Activated T-cell treated with anti-CD3 and anti-CD28 coated beads, Interleukin-2, amount 50 U/mL, for 1 hour (primary cell): ENCODE measurements at regions not wholly inside any gene's neighbourhood (a gene's known extent, or its start where the extent isn't known, plus 50 kb on each side); places are given as distances from the start of the nearest gene placed in this dataset.
"Not testable (repeated sequence)": the region's sequence is repeated elsewhere in the genome, so short reads cannot be mapped to it uniquely, and the experiment has no call there.

ENCODE experiments used
- DNase-seq: peaks from one replicate; pipeline ENCODE4 v3.0.0-alpha.2; 2020

DNA sequence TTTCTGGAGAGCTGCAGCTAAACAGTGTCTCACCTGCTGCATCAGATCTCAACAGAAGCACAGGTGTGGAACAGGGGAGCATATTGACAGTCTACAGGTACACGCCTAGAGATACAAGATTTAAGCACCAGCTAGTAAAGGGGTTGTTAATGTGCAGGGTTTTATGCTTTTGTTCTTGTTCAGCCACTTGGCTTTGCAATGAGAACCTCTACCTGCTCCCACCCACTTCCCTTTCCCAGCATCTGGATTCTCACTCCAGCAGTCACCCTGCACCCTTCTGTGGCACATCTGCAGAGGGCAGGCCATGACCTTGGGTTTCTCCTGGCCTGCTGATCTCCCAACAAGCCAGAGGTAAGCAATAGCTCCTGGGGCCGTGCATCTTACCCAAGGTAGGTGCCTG is 446.6 kb downstream of the BUD13 start:
- DNase-seq: no peak

DNA sequence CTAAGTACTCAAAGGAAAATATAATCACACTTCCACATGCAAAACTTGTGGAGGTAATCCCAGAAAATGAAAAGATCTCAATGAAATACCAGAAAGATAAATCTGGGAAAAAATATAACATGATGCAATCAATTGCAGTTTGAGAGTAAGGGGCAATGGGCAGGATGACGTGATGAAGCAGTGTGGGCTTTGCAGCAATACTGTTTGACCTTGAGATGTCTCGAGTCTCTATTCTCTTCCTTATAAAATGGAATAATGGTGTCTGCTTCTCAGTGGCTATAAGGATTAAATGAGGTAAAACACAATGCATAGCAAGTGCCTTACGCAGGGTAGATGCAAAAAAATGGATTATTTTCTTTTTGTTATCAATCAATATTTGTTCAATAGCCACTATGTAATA is 447.5 kb downstream of the BUD13 start:
- DNase-seq: no peak

DNA sequence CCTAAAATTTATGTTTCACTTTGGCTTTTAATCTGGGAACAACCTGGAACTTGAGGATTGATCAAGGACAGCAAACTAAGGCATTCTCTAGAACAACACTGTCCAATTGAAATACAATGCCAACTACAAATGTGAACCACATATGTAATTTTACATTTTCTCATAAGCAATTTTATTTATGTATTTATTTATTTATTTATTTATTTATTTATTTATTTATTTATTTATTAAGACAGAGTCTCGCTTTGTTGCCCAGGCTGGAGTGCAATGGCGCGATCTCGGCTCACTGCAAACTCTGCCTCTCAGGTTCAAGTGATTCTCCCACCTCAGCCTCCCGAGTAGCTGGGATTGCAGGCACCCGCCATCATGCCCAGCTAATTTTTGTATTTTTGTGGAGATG is 448.7 kb downstream of the BUD13 start:
- not testable (repeated sequence) for DNase-seq

DNA sequence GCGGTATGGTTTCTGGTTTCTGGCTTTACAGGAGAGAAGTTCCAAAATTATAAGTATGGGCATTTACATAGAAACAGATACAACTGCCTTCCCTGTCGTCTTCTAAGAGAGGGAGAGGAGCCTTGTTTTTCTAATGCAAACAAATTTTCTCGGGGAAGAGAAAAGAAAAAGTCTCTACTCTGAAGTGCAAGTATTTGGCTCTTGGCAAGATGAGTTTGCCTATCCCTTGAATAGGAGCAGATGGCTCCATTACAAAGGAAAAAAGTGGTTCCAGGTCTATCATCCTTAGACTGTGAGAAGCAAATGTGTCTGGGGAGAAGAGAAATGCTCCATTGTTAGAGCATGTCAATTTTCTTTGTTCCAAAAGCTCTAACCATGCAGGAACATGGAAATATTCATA is 455.6 kb downstream of the BUD13 start:
- no peak for DNase-seq

DNA sequence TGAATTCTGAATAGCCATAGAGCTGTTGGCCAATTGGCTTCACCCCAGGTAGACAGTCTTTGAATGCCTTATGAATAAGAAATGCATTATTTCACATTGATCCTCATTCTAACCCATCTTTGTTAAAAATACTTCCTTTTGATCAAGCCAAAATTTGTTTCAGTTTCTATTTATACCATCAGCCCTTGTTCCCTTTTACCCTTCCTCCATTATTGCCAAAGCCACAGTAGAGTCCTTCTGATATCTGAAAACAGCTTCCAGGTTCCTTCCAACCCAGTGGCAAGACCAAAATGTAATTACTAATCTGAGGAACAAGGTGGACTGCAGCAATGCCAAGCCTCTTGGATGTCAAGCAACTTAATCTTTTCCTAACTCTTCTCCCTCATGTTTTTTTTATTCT is 458.8 kb downstream of the BUD13 start:
- DNase-seq: no peak

DNA sequence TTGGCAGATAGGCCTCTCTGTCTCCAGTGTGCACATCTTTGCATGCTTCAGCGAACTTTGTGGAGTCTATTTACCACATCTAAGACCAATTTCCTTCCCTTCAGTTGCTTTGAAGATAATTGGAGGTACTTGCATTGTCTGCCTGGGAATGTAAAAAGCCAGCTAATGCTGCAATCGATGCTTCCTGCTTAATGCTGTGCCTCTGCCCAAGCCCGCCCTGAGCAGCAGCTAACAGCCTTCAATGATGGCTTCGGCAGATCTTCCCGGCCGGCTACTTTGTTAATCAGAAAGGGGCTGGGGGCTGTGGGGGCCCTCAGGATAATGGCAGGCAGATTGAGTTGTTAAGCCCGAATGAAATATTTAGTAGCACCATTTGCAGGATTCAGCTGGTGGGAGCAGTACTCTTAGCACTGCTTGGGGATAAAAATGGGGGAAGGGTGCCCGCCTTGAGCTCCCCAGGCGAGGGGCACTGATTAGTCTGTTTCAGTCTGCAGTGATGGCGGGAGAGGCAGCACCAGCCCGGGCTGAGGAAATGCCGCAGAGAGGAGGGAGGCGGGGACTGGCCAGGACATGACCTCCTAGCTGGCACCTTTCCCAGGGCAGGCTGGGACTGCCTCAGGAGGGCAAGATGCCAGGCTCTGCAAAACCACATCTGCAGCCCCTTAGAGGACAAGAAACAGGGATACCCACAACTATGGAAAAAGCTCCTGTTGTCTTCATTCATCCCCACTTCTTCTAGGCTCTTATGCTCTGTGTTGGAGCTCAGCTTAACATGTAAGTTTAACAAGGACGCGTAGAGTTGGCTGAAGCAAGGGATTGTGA is 460.0 kb downstream of the BUD13 start:
- DNase-seq: no peak

DNA sequence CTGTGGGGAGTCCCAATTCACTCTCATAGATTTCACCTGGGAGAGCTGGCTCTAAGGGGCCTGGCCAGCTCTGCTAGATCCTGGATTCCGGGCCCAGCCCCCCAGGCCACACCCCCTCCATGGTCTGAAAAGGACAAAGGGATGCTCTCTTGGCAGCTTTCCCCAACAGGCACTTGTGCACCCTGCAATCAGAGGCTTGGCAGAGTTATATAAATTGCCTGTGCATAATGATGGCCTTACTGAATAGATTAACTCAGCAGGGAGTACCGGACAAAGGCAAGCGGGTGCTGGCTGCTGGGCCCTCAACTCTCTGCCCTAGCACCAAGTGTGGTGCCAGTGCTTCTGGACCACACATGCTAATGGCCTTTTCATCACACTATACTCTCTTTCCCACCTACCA is 461.6 kb downstream of the BUD13 start:
- no peak for DNase-seq

DNA sequence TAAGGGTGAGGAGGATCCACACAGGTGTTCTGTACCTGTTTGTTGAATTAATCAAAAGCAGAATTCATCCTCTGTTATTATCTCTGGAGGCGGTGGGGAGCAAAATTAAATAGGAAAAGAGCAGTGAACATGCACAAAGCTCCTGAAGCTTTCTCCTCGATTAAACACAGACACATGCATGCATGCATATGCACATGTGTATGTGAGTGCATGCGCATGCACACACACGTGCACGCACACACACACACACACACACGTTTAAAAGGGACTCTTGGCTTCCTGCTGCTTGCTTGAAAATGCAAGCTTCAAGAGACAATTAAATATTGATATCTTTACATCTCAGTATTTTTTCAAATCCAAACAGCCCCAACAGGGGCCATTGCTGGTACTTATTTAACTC is 462.1 kb downstream of the BUD13 start:
- no peak for DNase-seq

DNA sequence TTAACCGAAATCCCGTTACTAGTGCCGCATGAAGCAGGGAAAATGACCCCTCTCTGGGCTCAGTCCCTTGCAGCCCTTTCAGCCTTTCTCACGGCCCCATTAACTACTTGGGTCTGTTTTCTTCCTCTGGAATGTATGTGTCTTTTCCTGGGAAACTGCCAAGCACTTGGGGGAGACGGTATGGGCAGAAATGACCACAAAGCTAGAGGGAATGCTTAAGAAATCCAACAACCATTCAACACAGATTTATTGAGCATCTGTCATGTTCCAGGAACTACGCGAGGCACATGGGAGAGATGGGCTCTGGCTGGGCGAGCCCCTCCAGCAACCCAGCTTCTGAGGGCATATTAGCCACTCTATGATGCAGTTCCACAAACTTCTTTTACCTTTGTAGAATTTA is 462.6 kb downstream of the BUD13 start:
- DNase-seq: no peak

DNA sequence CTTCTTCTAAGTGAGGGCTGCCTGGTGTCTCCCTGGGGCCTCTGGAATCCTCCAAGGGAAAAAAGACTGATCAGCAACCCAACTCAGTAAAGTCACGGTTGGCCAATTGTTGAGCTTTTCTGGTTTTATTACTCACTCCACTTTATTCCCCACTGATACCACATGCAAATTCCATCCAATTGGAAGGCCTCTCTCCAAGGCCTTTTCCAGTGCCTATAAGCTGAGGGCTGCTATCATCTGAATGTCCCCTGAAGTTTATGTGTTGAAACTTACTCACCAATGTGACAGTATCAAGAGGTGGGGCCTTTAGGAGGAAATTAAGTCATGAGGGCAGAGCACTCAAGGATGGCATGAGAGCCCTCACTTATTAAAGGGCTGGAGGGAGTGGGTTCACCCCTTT is 463.3 kb downstream of the BUD13 start:
- DNase-seq: no peak

DNA sequence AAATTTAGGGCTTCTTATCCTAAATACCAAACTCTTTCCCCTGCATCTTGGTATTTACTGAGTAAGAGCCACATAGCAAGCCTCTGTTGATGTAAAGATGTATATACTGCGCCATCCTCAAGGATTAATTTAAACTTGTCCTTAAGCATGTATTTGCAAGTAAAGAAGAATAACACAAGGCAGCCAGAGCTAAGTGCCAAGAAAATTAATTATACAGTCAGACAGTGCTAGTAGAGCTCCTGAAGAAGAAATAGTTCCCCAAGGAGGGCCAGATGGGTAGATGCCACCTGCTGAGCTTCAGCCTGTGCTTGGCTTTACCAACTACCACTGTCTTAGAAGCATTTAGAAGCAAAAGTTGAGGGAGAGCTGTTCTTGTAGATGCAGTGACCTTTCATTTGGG is 470.0 kb downstream of the BUD13 start:
- no peak for DNase-seq

DNA sequence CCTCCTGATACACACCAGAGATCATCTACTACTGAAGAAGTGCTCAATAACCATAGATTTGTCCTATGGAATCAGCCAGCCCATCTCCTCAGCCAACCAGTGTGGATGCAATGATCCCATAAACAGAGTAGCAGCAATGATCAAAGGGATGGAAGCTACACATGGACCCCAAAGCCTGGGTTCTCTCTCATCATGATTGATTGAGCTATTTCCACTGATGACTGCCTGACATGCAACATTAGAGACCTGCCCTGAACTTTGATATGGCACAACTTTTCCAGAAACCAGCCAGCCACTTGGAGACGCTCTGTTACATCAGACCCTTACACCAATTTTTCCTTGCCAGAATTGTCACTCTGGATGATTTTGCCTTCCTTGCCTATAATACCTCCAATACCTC is 471.6 kb downstream of the BUD13 start:
- DNase-seq: no peak

DNA sequence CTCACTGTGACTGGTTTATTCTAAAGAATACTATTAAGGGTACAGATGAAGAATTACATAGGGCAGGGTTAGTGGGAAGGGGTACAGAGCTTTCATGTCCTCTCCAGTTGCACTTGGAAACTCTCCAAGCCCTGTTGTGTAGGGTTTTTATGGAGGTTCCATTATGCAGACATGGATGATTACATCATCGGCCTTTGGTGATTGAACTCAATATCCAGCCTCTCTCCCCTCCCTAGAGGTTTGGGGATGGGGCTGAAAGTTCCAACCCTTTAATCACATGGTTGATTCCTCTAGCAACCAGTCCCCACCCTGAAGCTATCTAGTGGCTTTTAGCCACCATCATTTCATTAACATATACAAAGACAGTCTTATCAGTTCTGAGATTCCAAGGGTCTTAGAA is 472.6 kb downstream of the BUD13 start:
- no peak for DNase-seq

DNA sequence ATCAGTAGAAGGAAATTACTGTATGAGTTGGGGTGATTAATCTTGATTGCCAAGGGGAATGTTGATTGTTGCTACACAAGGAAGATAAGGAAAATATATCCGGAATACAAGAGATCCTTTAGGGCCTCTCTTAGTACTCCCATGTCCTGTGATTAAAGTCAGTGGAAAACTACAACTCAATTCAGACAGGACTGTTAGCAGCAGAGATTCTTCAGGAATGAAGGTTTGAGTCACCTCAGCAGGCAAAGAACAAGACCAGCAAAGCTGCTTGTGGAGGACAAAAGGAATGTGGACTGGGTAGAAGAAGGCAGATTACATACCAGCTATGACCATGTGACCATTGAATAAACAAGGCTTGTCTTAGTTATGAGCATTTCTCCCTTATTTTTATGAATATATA is 478.2 kb downstream of the BUD13 start:
- no peak for DNase-seq

DNA sequence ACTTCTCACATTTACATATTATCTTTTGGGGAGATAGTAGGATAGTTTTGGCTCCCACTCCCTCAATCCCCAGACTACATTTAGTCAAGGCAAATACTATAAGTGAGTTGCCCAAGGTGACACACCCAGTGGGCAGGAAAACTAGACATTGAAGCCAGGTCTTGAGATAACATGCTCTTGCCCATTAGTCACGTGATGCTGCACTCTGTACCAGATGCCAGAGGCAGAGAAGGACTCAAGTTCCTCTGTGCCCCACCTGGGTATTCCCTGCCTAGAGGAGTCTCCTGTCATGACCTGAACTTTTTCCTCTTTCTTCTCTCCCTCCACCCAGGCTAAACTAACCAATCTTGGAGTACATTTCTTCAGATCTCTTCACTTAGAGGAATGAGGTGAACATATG is 484.9 kb downstream of the BUD13 start:
- DNase-seq: no peak

DNA sequence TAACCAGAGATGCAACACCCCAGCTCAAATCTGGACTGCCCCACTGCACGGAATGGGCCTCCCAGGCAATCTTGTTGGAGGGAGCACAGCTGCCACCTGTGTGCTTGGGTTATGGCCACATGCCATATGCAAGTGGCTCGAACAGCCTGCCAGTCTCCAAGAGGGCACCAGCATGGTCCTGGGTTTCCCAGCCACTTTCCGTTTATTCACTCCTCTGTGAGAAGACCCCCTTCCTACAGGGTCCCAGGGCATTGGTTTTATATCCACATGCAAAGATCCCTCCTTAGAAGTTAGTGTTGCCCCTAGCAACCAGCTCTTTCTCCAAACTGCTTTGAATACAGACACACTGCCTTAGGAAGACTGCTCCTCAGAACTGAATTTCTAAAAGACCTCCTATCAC is 487.8 kb downstream of the BUD13 start:
- no peak for DNase-seq

DNA sequence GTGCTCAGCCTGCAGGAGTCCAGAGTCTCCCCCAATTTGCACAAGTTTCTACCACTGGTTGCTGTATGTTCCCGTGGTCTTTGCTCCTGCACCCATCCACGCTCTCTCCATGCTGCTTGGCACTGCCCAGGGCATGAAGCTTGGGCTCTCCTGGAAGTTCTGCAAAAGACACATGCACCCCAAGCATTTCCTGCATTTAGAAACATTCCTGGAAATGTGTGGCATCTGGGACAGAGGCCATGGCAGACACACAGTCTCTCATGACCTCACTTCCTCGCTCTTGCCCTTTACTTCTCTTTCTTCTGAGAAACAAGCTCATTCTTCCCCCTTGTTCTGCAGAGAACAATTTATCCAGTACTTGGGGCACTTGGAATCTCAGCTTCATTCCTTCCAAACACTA is 489.5 kb downstream of the BUD13 start:
- DNase-seq: no peak

DNA sequence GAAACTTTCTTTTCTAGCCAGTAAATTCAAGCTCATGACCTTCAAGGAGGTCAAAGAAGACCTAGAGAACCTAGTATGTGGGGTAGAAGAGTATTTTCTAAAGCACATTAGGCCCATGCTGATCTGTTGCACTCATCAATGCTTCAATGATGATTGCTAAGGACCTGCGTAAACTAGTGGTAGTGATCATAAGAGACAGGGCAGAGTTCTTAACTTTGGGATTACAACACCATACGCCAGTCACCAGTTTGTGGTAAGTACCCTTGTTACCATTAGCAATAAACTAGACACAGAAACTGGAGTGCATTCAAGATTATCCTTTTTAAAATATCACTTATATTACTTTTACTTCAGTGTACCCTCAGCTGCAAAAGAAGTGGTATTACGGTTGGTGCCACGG is 490.3 kb downstream of the BUD13 start:
- DNase-seq: no peak

DNA sequence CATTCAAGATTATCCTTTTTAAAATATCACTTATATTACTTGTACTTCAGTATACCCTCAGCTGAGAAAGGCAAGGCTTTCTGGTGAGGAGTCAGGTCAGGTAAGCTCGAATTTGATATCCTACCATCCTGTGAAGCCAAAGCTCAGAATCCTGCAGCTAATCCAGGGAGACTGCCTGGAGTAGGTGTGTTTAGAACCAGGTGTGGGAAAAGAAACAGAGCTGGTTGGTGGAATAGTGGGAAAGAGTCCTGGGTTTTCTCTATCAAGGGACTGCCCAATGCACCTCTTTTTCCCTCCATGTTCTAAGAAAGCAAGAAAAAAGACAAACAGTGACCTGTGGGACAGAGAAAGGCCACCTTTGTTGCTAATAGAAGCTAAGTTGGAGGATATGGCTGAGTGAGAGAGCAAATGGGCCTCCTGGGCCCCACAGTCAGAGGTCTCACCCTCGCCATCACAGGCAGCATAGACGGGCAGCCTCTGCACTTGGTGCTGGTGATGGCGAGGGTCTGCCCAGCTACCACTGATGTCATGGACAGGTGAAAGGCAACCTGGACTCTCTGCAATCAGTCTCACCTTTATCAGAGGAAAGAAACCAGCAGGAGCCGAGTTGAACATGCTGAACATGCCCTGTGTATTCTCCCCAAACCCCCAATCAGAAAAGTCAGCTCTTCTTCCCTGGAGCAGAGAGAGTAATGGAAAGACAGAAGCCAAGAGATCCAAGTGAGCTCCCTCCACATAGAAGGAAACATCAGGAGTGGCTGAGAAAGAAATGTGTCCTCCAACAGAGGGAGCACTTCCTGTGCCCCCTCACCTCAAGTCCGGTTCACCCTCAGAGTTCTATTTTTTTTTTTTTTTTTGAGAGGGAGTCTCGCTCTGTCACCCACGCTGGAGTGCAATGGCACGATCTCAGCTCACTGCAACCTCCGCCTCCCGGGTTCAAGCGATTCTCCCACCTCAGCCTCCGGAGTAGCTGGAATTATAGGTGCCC is 491.3 kb downstream of the BUD13 start:
- no peak for DNase-seq

DNA sequence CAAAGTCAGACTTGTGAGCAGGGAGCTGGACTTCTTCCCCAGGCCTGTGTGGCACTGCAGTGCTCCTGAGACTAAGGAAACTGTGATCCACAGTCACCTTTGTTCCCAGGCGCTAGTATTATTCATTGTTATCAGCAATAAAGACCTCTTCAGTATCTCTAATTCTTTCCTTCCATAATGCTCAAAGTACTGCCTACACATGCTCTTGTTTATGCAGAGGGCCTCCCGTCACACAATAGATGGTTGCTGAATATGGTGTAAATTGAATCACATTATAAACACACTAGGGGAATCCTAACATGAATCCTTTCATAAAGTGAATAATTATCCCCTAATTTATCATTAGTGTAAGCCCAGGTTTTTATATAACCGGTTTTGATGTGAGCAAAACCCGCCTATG is 493.3 kb downstream of the BUD13 start:
- DNase-seq: no peak

DNA sequence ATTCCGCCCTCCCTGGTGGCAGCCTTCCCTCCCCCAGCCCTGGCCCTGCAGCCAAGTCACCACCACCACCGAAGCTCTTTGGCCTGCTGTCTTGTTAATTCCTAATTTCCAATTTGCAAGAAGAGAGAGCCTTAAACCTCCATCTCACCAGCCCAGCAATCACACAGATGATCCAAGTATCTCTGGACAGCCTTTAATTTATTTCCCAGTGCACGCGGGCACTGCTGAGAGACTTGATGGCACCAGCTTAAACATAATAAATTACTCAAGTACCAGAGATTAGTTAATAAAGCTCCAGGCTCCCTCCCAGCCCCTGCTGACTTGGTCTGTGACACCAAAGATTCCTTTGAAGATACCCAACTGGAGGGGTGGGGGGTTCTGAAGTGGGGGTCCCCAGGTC is 494.7 kb downstream of the BUD13 start:
- no peak for DNase-seq

DNA sequence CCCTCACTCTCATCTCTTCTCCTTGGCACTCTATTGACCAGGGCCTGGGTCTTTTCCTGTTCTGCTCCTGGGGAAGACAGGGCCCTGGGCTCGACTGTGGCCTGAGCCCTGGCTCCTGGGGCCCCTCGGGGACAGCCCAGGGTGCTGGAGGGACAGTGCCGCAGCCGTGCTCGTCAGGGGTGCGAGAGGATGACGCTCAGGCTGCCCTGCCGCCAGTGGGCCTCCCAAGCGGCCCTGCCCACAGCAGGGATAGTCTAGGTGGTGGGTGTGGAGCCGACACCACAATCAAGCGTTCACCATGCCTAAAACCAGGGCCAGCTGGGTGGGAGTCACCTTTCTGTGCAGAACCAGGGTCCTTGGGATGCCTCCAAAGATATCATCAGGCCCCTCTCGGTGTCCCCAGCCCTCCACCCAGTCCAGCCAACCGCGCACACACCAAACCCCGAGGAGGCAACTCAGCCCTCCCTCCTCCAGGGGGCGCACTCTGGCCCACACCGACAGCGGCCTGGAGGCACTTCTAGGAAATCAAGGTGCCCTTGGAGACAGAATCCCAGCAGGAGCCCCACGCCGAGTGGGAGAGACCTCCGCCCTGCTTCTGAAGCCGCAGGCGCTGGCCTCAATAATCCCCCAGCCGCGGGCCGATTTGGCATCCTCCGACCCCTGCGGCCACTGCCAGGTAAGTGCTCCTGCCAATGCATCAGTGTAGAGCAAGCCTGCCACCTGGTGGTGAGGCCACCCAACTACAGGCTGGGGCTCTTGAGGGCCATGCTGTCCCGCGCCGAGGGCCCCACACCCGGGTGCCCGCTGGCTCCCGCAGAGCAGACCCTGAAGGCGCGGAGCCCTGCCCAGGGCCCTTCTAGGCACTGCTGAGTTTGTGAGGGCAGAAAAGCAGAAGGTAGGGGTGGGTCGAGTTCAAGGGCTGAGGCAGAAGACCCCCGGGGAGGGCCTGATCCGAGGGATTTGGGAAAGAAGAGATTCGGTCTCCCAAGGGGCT is 496.4 kb downstream of the BUD13 start:
- DNase-seq: peak; percentile 70

DNA sequence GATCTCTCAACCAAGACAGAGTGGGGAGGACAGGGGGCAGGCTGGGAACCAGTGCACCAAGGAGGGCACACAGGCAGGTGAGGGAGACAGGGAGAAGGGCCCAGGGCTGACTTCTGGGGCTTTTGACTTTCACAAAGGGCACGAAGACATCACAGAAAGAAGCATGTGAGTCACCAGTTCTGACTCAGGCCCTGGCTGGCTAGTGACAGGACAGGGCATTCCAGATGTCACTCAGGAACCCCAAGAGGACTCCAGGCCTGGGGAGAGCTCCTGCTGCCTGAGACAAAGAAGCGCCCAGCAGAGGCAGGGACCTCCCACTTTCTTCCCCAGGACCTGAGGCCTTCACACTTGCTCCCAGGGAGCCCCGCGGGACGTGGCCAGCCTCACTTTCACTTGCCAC is 497.2 kb downstream of the BUD13 start:
- no peak for DNase-seq
